ENCODE measurements at regions not wholly inside any gene's neighbourhood (a gene's known extent, or its start where the extent isn't known, plus 50 kb on each side); places are given as distances from the start of the nearest gene placed in this dataset.

- H3K4me3 Mint-ChIP-seq = no peak overlapping the region
- H3K9me3 Mint-ChIP-seq = no peaks in the 10 kb centered on the region
- H3K27ac Mint-ChIP-seq = no peak overlapping the region
- no peaks in the 10 kb centered on the region for H3K27me3 Mint-ChIP-seq
- H3K4me1 Mint-ChIP-seq (ENCODE audit: low read depth) = no peaks in the 10 kb centered on the region
- H3K36me3 Mint-ChIP-seq (ENCODE audit: low read depth) = no peaks in the 10 kb centered on the region
Measured at GRCh38 chr20:19081937-19082336, 130.5 kb upstream of the SLC24A3 start.

DNA sequence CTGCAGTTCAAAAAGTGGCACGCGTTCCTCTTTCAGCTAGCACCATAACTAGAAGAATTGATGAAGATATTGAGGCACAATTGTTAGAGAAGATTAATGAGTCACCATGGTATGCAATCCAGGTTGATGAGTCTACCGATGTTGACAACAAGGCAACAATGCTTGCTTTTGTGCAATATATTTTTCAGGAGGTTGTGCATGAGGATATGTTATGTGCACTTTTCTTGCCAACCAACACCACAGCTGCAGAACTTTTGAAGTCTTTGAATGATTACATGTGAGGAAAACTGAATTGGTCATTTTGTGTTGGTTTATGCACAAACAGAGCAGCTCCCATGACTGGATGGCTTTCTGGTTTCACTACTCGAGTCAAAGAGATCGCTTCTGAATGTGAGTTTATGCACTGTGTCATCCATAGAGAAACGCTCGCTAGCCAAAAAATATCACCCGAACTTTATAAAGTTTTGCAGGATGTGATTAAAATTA lies 129.3 kb upstream of the SLC24A3 start:
- Mint-ChIP-seq H3K27ac (no peak overlapping the region), H3K4me1 (ENCODE audit: low read depth) (no peaks in the 10 kb centered on the region), H3K27me3 (no peaks in the 10 kb centered on the region), H3K9me3 (no peaks in the 10 kb centered on the region), H3K4me3 (no peak overlapping the region), H3K36me3 (ENCODE audit: low read depth) (no peaks in the 10 kb centered on the region)

DNA sequence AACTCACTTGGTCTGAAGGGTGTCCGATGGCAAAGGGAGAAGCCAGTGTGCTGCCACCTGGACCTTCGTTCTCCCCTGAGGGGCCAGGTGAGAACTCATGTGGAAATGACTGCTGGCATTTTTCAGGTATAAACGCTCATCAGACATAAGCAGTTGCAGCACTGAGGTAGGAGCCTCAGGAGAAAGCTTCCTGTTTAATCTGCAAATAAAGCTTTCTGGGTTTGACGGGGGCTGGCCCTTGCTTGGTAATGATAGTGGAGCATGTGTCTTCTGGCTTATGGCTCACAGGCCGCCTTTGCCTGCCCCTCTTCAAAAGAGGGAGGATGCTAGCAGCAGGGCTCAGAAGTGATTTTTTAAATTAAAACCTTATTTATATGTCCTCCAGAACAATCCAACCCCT lies 122.1 kb upstream of the SLC24A3 start:
- Mint-ChIP-seq H3K36me3 (ENCODE audit: low read depth) (no peaks in the 10 kb centered on the region), H3K4me3 (no peak overlapping the region), H3K4me1 (ENCODE audit: low read depth) (no peaks in the 10 kb centered on the region), H3K9me3 (no peaks in the 10 kb centered on the region), H3K27ac (no peak overlapping the region), H3K27me3 (no peaks in the 10 kb centered on the region)

DNA sequence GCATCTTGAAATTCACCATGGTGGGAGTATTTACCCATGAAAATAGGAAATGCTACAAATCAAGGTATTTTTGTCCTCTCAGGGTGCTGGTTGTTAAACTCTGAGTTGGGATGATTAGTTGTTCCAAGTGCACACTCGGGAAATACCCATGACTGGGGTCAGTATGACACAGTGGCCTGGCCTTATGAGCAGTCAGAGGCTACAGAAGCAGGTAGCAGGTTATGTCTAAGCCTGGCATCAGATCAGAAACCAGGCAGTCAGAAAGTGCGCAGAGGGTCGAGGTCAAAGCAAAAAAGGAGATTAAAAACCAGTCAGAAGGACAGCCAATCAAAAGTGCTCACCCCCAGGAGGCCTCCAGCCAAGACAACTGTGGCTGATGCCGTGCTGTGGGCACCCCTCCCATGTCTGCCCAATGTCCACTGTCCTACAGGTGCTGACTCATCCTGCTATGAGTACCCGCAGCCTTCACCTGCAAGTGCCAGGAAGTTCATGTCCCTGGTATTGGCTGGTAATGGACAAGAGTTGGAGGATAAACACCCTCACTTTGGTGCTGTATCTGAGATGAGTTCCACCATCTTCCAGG lies 117.4 kb upstream of the SLC24A3 start:
- H3K27me3 Mint-ChIP-seq = no peaks in the 10 kb centered on the region

GRCh38 chr20:19095762-19096161 lies 116.7 kb upstream of the SLC24A3 start:
- H3K27me3 Mint-ChIP-seq = no peaks in the 10 kb centered on the region
- H3K36me3 Mint-ChIP-seq (ENCODE audit: low read depth) = no peaks in the 10 kb centered on the region
- no peak overlapping the region for H3K4me3 Mint-ChIP-seq
- H3K9me3 Mint-ChIP-seq = no peaks in the 10 kb centered on the region
- no peak overlapping the region for H3K27ac Mint-ChIP-seq
- H3K4me1 Mint-ChIP-seq (ENCODE audit: low read depth) = no peaks in the 10 kb centered on the region

More for the DNA sequence above, 117.4 kb upstream of the SLC24A3 start:
- H3K36me3 Mint-ChIP-seq (ENCODE audit: low read depth) = no peaks in the 10 kb centered on the region
- no peak overlapping the region for H3K27ac Mint-ChIP-seq
- no peaks in the 10 kb centered on the region for H3K4me1 Mint-ChIP-seq (ENCODE audit: low read depth)
- no peaks in the 10 kb centered on the region for H3K9me3 Mint-ChIP-seq
- H3K4me3 Mint-ChIP-seq = no peak overlapping the region

- Mint-ChIP-seq H3K4me1 (ENCODE audit: low read depth) (no peaks in the 10 kb centered on the region), H3K27me3 (no peaks in the 10 kb centered on the region), H3K4me3 (no peak overlapping the region), H3K36me3 (ENCODE audit: low read depth) (no peaks in the 10 kb centered on the region), H3K27ac (no peak overlapping the region), H3K9me3 (no peaks in the 10 kb centered on the region)
Measured at GRCh38 chr20:19096843-19097242, 115.6 kb upstream of the SLC24A3 start.

- H3K4me1 Mint-ChIP-seq (ENCODE audit: low read depth) = no peaks in the 10 kb centered on the region
- no peaks in the 10 kb centered on the region for H3K36me3 Mint-ChIP-seq (ENCODE audit: low read depth)
- H3K27me3 Mint-ChIP-seq = no peaks in the 10 kb centered on the region
- no peak overlapping the region for H3K4me3 Mint-ChIP-seq
- no peak overlapping the region for H3K27ac Mint-ChIP-seq
- no peaks in the 10 kb centered on the region for H3K9me3 Mint-ChIP-seq
Measured at GRCh38 chr20:19098117-19098516, 114.3 kb upstream of the SLC24A3 start.

DNA sequence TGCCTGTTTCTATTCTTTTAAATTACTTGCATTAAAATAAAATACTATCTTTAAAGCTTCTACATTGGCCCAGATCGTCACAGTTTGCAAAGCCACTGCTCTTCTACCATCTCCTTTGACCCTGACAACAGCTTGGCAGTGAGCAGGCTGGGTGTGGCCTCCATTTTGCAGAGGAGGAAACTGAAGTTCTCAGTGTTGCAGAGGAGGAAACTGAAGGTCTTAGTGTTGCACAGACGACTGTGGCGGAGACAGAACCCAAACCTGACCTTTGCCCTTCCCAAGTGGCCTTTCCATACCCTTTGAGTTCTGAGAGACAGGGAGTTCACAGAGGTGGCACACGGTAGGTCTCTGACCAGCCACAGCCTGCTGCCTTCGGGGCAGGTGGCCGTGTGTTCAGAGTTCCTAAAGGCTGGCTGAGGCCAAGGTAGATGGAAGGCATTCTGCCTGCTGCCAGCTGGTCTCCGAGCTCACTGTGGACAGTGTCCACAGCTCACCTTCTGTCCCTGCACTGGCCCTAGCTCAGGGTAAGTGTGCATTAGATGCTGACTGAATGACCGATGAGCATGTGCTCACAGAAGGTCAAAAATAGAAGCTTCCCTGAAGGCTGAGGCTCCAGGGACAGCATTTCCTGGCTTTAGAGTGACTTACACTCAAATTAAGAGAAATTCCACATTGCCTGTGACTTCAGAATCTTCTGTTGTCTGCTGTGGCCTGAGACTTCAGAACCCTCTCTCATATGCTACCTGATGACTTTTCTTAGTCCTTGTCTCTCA lies 113.5 kb upstream of the SLC24A3 start:
- Mint-ChIP-seq H3K27ac (no peak overlapping the region), H3K27me3 (no peaks in the 10 kb centered on the region), H3K9me3 (no peaks in the 10 kb centered on the region), H3K4me1 (ENCODE audit: low read depth) (no peaks in the 10 kb centered on the region), H3K36me3 (ENCODE audit: low read depth) (no peaks in the 10 kb centered on the region), H3K4me3 (no peak overlapping the region)

DNA sequence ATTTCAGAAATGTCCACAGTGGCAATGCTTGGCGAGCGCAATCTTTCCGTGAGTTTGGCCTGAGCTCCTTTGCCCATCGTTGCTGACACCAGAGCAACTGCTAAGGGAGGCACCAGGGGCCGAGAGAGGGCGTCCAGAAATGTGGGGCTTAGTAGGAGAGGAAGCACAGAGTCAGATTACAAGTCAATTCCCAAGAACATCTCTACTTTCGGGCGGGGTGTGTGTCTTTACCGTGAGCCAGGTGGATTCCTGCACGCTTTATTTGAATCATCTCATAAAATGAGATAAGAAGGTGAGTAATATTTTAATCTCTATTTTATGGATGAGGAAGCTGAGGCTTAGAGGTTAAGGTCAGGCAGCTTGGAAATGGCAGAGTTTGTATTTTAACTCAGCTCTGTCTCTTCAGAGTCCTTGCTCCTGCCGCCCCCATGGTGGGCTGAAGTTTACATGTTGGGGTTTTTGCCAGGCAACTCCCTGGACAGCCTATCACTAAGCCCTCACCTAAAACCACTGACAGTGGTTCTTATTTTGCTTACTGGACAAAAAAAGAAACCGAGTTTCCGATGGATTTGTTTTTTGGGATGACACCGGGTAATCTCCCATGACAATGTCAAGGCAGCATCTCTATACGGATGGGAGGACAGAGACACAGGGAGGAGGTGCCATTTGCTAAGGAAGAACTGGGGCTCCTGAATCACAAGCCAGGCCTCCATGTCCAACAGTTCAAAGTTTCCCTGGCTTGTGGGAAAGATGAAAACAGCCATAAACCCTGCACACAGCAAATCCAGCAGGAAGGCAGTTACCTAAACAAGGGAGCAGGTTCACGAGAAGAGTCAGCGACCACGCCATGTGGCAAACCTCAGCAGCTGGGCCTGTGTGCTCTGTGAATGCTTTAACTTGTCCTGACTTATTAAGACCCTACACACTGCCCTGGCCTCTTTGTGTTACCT lies 112.6 kb upstream of the SLC24A3 start:
- Mint-ChIP-seq H3K27ac (no peak overlapping the region), H3K9me3 (no peaks in the 10 kb centered on the region), H3K4me1 (ENCODE audit: low read depth) (no peaks in the 10 kb centered on the region), H3K36me3 (ENCODE audit: low read depth) (no peaks in the 10 kb centered on the region), H3K27me3 (no peaks in the 10 kb centered on the region), H3K4me3 (no peak overlapping the region)

DNA sequence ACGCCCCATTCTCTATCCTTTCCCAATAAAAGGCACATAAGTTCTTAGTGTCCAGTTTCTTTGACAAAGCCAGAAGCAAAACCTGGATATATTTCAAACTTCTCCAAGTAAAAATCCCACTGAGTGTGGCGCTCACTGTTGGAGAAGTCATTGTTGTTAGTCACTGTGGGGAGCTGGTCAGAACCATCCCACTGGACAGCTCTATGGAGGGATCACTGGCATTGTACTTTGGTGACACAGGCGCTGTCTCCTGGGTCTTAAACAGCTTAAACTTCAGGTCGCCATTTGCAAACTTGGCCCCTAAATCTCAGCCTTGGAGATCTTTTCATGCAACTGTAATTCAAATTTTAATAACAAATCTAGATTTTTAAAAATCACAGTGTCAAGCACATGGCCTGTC lies 111.5 kb upstream of the SLC24A3 start:
- Mint-ChIP-seq H3K36me3 (ENCODE audit: low read depth) (no peaks in the 10 kb centered on the region), H3K4me3 (no peak overlapping the region), H3K27ac (no peak overlapping the region), H3K27me3 (no peaks in the 10 kb centered on the region), H3K4me1 (ENCODE audit: low read depth) (no peaks in the 10 kb centered on the region), H3K9me3 (no peaks in the 10 kb centered on the region)

- no peaks in the 10 kb centered on the region for H3K27me3 Mint-ChIP-seq
- no peaks in the 10 kb centered on the region for H3K9me3 Mint-ChIP-seq
- no peak overlapping the region for H3K4me3 Mint-ChIP-seq
- H3K4me1 Mint-ChIP-seq (ENCODE audit: low read depth) = no peaks in the 10 kb centered on the region
- H3K36me3 Mint-ChIP-seq (ENCODE audit: low read depth) = no peaks in the 10 kb centered on the region
- H3K27ac Mint-ChIP-seq = no peak overlapping the region
Measured at GRCh38 chr20:19104186-19104585, 108.3 kb upstream of the SLC24A3 start.

GRCh38 chr20:19108155-19108554 lies 104.3 kb upstream of the SLC24A3 start:
- Mint-ChIP-seq H3K4me3 (no peak overlapping the region), H3K9me3 (no peaks in the 10 kb centered on the region), H3K27me3 (no peaks in the 10 kb centered on the region), H3K27ac (no peak overlapping the region), H3K36me3 (ENCODE audit: low read depth) (no peaks in the 10 kb centered on the region), H3K4me1 (ENCODE audit: low read depth) (no peaks in the 10 kb centered on the region)

DNA sequence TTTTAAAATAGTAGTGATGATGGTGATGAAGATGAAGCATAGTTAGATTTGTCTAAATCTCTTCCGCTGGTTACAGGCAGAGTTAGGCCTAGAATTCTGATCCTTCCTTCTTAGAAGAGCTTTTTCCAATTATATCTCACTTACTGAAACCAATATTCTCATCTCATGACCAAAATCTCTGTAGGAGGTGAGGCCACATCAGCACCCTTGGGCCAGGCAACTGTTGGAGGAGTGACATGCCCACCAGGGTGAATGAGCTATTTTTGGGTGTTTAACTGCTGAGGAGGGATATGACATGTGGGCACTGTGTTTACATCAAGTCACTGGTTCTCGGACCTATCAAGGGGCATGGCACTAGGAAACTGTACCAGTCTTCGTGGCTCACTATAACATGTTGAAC lies 102.2 kb upstream of the SLC24A3 start:
- Mint-ChIP-seq H3K4me3 (no peak overlapping the region), H3K4me1 (ENCODE audit: low read depth) (no peaks in the 10 kb centered on the region), H3K27ac (no peak overlapping the region), H3K9me3 (no peaks in the 10 kb centered on the region), H3K27me3 (no peaks in the 10 kb centered on the region), H3K36me3 (ENCODE audit: low read depth) (no peaks in the 10 kb centered on the region)

GRCh38 chr20:19110881-19111460 lies 101.5 kb upstream of the SLC24A3 start:
- H3K36me3 Mint-ChIP-seq (ENCODE audit: low read depth) = no peaks in the 10 kb centered on the region
- no peak overlapping the region for H3K4me3 Mint-ChIP-seq
- no peak overlapping the region for H3K27ac Mint-ChIP-seq
- no peaks in the 10 kb centered on the region for H3K27me3 Mint-ChIP-seq
- H3K9me3 Mint-ChIP-seq = no peaks in the 10 kb centered on the region
- no peaks in the 10 kb centered on the region for H3K4me1 Mint-ChIP-seq (ENCODE audit: low read depth)

GRCh38 chr20:19112828-19113227 lies 99.6 kb upstream of the SLC24A3 start:
- Mint-ChIP-seq H3K27me3 (no peaks in the 10 kb centered on the region), H3K4me3 (no peak overlapping the region), H3K9me3 (no peaks in the 10 kb centered on the region), H3K4me1 (ENCODE audit: low read depth) (no peaks in the 10 kb centered on the region), H3K27ac (no peak overlapping the region), H3K36me3 (ENCODE audit: low read depth) (no peaks in the 10 kb centered on the region)
